RWPE2 (cell line): ENCODE measurements at regions not wholly inside any gene's neighbourhood (a gene's known extent, or its start where the extent isn't known, plus 50 kb on each side); places are given as distances from the start of the nearest gene placed in this dataset.

Experiments used
- ATAC-seq: fragments of 200-7000 bp; cut with Tn5 transposase; 3 replicates; pipeline ENCODE4 v1.9.1; 2021; ENCODE audit warnings: low read depth
- DNase-seq: peaks from one replicate; pipeline ENCODE4 v3.0.0-alpha.2; 2020; ENCODE audit warnings: low spot score
- H3K27ac ChIP-seq: fragments of 450-650 bp; 2 replicates; pipeline ENCODE4 v1.5.1; 2017; ENCODE audit warnings: mild to moderate bottlenecking; ENCODE audit not compliant: poor library complexity, severe bottlenecking
- H3K27me3 ChIP-seq: fragments of 250-450 bp; sonication (Bioruptor Pico); 2 replicates; pipeline ENCODE4 v1.5.1; 2021; ENCODE audit warnings: mild to moderate bottlenecking, moderate library complexity; ENCODE audit not compliant: insufficient read depth, poor library complexity, severe bottlenecking
- H3K36me3 ChIP-seq: fragments of 250-450 bp; sonication (Bioruptor Pico); 2 replicates; pipeline ENCODE4 v1.5.1; 2020; ENCODE audit warnings: low read depth, mild to moderate bottlenecking, moderate library complexity
- H3K4me1 ChIP-seq: fragments of 250-450 bp; sonication (Bioruptor Pico); 2 replicates; pipeline ENCODE4 v1.5.1; 2021; ENCODE audit warnings: mild to moderate bottlenecking, moderate library complexity; ENCODE audit not compliant: insufficient read depth, poor library complexity, severe bottlenecking
- H3K4me3 ChIP-seq: fragments of 250-450 bp; sonication (Bioruptor Pico); 2 replicates; pipeline ENCODE4 v1.5.1; 2021; ENCODE audit warnings: mild to moderate bottlenecking, moderate library complexity; ENCODE audit not compliant: severe bottlenecking
- H3K9me3 ChIP-seq: fragments of 250-450 bp; sonication (Bioruptor Pico); 2 replicates; pipeline ENCODE4 v1.5.1; 2021; ENCODE audit warnings: mild to moderate bottlenecking, moderate library complexity; ENCODE audit not compliant: severe bottlenecking
- CTCF ChIP-seq: fragments of 450-650 bp; IDR thresholded peaks from one replicate; pipeline ENCODE4 v1.5.1; 2017; ENCODE audit warnings: mild to moderate bottlenecking, moderate library complexity; ENCODE audit not compliant: poor library complexity, severe bottlenecking

GRCh38 chr4:34619531-34620162, 1624.7 kb downstream of the ARAP2 start:
- DNase-seq (no peak), ATAC-seq (no peak)
- Histone ChIP-seq H3K4me3 (no peak overlapping the region), H3K9me3 (no peaks in the 10 kb centered on the region), H3K4me1 (no peaks in the 10 kb centered on the region), H3K36me3 (no peaks in the 10 kb centered on the region), H3K27ac (no peak overlapping the region), H3K27me3 (no peaks in the 10 kb centered on the region)
- no peak for TF ChIP-seq CTCF

DNA sequence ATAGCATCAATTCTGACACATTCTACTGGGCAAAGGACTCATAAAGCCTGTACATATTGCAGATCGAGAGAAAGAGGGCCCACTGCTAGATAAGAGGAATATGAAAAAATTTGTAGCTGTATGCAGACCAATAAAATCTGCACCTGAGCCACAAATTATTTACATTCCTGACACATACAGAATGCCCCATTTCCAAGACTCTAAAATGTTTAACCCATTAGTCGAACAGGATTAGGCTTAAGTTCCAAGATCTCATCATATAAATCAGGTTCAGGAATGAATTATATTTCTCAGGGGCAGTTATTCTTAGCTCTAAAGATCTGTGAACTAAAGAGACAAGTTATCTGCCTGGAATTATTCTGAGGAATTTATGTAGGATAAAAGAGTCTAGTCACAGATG, 1615.8 kb downstream of the ARAP2 start:
- Histone ChIP-seq H3K27me3 (no peaks in the 10 kb centered on the region), H3K36me3 (no peaks in the 10 kb centered on the region), H3K4me3 (no peak overlapping the region), H3K27ac (no peak overlapping the region), H3K9me3 (no peaks in the 10 kb centered on the region), H3K4me1 (no peaks in the 10 kb centered on the region)
- DNase-seq: no peak
- TF ChIP-seq CTCF: no peak
- no peak for ATAC-seq

DNA sequence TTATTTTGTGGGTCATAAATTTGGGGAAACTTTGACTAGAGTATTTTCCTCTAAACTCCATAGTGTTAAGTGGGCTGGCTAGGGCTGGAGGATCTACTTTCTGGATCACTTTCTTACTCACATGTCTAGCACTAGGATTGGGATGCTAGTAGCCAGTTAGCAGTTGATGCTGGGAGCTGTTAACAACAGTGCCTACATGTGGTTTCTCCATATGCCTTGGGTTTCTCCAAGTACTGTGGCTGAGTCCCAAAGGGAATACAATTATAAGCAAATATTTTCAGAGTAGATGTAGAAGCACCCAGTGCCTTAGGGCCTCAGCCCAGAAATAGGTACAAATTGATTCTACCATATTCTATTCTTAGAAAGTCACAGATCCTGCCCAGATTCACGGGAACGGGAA, 1614.9 kb downstream of the ARAP2 start:
- DNase-seq: no peak
- Histone ChIP-seq H3K9me3 (no peaks in the 10 kb centered on the region), H3K27me3 (no peaks in the 10 kb centered on the region), H3K4me3 (no peak overlapping the region), H3K27ac (no peak overlapping the region), H3K36me3 (no peaks in the 10 kb centered on the region), H3K4me1 (no peaks in the 10 kb centered on the region)
- no peak for TF ChIP-seq CTCF
- no peak for ATAC-seq

DNA sequence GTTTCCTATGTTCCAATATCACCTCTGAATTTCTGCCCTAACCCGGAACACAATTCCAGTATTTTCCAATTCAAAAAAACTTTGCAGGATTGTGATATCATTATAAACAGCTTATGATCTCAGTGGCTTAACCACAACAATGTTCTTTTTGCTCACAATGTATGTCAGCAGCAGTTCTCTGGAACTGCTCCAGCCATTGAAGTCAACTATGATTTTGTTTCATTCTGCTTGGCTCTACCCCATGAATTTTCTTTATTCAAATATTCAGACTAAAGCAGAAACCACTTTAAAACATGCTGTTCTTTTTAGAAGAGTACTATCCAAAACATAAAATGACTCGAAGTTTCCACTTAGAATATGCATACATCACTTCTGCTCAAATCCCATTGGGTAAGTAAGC, 1611.1 kb downstream of the ARAP2 start:
- no peak for TF ChIP-seq CTCF
- Histone ChIP-seq H3K27me3 (no peaks in the 10 kb centered on the region), H3K4me3 (no peak overlapping the region), H3K4me1 (no peaks in the 10 kb centered on the region), H3K36me3 (no peaks in the 10 kb centered on the region), H3K9me3 (no peaks in the 10 kb centered on the region), H3K27ac (no peak overlapping the region)
- no peak for DNase-seq
- ATAC-seq: no peak

DNA sequence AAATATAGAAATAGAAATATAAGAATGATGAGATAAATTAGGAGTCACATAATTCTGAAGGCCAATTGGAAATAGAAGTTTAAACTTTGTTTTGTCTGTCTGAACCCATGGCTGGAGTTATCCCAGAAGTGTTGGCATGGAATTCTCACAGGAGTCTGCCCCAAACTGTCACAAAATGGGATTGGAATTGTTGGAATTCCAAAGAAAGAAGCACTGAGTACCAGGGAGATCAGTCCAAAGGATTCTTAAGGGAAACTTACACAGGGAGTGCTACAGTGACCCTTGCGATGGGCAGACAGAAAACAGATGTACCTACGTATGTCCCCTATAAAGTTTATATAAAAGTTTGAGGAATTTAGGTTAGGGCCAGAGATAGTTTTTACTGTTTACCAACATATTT, 1607.7 kb downstream of the ARAP2 start:
- no peak for TF ChIP-seq CTCF
- no peaks in the 10 kb centered on the region for H3K27me3 ChIP-seq
- H3K36me3 ChIP-seq: no peaks in the 10 kb centered on the region
- ATAC-seq (no peak), DNase-seq (no peak)
- no peaks in the 10 kb centered on the region for H3K4me1 ChIP-seq
- no peaks in the 10 kb centered on the region for H3K9me3 ChIP-seq
- no peak overlapping the region for H3K27ac ChIP-seq
- H3K4me3 ChIP-seq: no peak overlapping the region
